ENCODE measurements at regions not wholly inside any gene's neighbourhood (a gene's known extent, or its start where the extent isn't known, plus 50 kb on each side); places are given as distances from the start of the nearest gene placed in this dataset.
"Not testable (repeated sequence)": the region's sequence is repeated elsewhere in the genome, so short reads cannot be mapped to it uniquely, and the experiment has no call there.

DNA sequence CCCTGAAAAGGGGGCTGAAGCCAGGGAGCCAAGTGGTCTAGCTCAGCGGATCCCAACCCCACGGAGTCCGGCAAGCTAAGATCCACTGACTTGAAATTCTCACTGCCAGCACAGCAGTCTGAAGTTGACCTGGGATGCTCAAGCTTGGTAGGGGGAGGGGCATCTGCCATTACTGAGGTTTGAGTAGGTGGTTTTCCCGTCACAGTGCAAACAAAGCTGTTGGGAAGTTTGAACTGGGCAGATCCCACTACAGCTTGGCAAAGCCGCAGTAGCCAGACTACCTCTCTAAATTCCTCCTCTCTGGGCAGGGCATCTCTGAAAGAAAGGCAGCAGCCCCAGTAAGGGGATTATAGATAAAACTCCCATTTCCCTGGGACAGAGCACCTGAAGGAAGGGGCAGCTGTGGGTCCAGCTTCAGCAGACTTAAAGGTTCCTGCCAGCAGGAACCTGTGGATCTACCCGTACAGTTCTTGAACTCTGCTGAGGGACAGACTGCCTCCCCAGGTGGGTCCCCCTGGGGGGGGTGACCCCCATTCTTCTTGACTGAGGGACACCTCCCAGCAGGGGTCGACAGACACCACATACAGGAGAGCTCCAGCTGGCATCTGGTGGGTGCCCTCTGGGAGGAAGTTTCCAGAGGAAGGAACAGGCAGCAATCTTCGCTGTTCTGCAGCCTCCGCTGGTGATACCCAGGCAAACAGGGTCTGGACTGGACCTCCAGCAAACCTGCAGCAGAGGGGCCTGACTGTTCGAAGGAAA is 156.4 kb upstream of the ETV3 start:
- not testable (repeated sequence) for TF ChIP-seq CTCF (IDR thresholded peaks at IDR 0.05 in 8 of 11, conservative IDR thresholded peaks at IDR 0.05 in 3 of 11); POLR2AphosphoS5 (IDR thresholded peaks at IDR 0.05)

Data from spleen (tissue), 7 donors.